Fibroblast of lung (primary cell): ENCODE measurements at regions not wholly inside any gene's neighbourhood (a gene's known extent, or its start where the extent isn't known, plus 50 kb on each side); places are given as distances from the start of the nearest gene placed in this dataset.

Source experiments
- EZH2 ChIP-seq: IDR thresholded peaks from 2 replicates; pipeline ENCODE4 v1.5.1; 2012; ENCODE audit warnings: low read length, control low read depth, mild to moderate bottlenecking; ENCODE audit errors: missing control alignments
- TF ChIP-seq, protein P1 (sequence below), 2 donors: IDR thresholded peaks in 1 of 2; conservative IDR thresholded peaks in 1 of 2; 1 replicate in 1 of 2; 2 replicates in 1 of 2; pipeline ENCODE4 v1.5.1; 2011 to 2012; ENCODE audit warnings: low read length in 2 of 2, control low read depth in 1 of 2, inconsistent platforms in 1 of 2, low read depth in 1 of 2, mild to moderate bottlenecking in 1 of 2

GRCh38 chr2:116269040-116269439 is 1545.5 kb upstream of the DDX18 start:
- TF ChIP-seq, protein P1, sequence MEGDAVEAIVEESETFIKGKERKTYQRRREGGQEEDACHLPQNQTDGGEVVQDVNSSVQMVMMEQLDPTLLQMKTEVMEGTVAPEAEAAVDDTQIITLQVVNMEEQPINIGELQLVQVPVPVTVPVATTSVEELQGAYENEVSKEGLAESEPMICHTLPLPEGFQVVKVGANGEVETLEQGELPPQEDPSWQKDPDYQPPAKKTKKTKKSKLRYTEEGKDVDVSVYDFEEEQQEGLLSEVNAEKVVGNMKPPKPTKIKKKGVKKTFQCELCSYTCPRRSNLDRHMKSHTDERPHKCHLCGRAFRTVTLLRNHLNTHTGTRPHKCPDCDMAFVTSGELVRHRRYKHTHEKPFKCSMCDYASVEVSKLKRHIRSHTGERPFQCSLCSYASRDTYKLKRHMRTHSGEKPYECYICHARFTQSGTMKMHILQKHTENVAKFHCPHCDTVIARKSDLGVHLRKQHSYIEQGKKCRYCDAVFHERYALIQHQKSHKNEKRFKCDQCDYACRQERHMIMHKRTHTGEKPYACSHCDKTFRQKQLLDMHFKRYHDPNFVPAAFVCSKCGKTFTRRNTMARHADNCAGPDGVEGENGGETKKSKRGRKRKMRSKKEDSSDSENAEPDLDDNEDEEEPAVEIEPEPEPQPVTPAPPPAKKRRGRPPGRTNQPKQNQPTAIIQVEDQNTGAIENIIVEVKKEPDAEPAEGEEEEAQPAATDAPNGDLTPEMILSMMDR (conservative IDR thresholded peaks at IDR 0.05 in 1 of 2, IDR thresholded peaks at IDR 0.05 in 1 of 2; ENCODE audit: low read depth in 1 of 2, low read length in 2 of 2), result no peak
- TF ChIP-seq EZH2, result no peak
